T47D (cell line): ENCODE measurements at regions not wholly inside any gene's neighbourhood (a gene's known extent, or its start where the extent isn't known, plus 50 kb on each side); places are given as distances from the start of the nearest gene placed in this dataset.

Source experiments
- DNase-seq, 2 experiments: peaks; one replicate each; pipeline versions ENCODE4 v3.0.0 to v3.0.0-alpha.2; 2011 to 2012; ENCODE audit warnings: low read depth in 1 of 2, low spot score in 1 of 2
- JUND ChIP-seq: IDR thresholded peaks from 2 replicates; pipeline ENCODE4 v1.6.1; 2012; ENCODE audit warnings: low read depth
- in situ Hi-C: cut with HindIII; loops from 2 replicates; pipeline ENCODE4 v1.10.0; 2016; ENCODE audit warnings: low sequenced_read_pairs, low pct_unique_long_range_greater_than_20kb

DNA sequence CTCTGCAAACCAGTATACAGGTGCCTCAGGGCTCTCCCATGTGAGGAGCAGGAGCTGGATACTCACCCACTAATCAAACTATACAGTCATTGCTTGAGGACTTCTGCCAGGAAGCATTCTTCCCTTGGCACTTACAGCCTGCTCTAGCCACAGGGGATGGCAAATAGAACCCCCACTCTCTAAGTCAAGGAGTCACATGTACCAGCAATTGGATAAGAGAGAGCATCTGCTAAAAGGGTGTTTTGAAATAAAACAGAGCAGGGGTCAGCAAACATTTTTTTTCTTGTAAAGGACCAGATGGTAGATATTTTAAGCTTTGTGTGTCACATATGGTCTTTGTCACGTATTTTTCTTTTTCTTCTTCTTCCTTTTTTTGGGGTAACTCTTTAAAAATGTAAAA is 865.2 kb upstream of the GHITM start:
- TF ChIP-seq JUND: no peak
- in situ Hi-C loops: no loop called here
- peak in 1 of 2 experiments; percentile 27 for DNase-seq

- DNase-seq: no peak
- in situ Hi-C loops: no loop called here
- TF ChIP-seq JUND: no peak
These were observed 862.3 kb upstream of the GHITM start for GRCh38 chr10:83276971-83277370.

GRCh38 chr10:83283151-83283550 is 856.2 kb upstream of the GHITM start:
- TF ChIP-seq JUND: no peak
- DNase-seq: no peak
- in situ Hi-C loops: no loop called here

DNA sequence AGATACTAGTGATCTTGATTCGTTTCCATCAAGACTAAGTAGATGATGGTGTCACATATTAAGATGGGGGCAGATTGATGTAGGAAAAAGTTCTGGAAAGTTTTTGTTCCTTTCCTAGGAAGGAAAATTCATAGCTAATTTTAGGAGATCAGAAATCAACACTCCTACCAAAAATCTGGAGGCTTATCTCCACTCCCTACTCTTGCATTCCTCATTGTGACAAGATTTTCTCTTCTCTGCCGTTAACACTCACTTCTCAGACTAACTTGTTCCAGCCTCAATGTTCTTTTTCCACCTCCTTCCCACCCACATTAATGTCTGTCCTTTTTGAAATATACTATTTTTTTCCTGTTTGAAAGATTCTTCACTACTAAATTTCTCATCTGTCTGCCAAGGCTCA is 851.9 kb upstream of the GHITM start:
- no peak for DNase-seq
- in situ Hi-C loops: no loop called here
- TF ChIP-seq JUND: no peak

GRCh38 chr10:83289373-83289772 is 849.9 kb upstream of the GHITM start:
- in situ Hi-C loops: no loop called here
- TF ChIP-seq JUND: no peak
- no peak for DNase-seq

DNA sequence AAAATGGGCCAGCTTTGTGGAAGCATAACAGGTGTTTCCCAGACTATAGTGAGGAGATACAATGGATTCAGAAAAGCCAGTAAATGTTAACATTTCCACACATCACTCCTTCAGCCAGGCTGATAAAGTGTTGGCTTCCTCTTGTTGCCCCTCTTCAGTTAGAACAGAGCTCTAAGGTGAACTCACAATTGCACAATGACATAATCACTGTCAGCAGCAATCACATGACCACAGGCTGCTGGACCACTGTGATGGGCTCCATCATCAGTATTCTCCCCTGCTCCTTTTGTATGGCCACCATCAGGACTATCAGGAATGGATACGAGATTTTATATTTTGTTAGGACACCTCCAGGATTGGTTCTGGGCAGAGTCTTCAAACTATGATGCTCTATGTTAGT is 849.4 kb upstream of the GHITM start:
- DNase-seq: no peak
- in situ Hi-C loops: no loop called here
- TF ChIP-seq JUND: no peak

GRCh38 chr10:83301732-83302131 is 837.6 kb upstream of the GHITM start:
- no peak for TF ChIP-seq JUND
- in situ Hi-C loops: no loop called here

DNA sequence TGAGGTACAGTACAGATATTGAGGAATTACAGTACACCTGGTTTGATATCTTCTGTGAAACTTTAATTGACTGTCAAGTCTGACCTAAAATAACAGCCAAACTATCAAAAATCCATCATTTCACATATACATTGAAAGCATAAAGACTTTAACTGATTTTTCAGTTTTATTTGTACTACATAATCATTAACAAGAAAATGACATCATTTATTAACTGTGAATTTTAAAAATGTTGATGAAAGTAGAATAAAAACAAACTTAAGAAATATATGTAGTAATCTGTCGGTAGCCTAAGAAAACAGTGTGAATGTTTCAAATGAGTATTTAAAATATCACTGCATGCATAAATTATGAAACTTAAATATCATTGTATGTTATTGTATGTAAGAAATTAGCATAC is 836.7 kb upstream of the GHITM start:
- TF ChIP-seq JUND: no peak
- in situ Hi-C loops: no loop called here
- DNase-seq: no peak

More at GRCh38 chr10:83301732-83302131, 837.6 kb upstream of the GHITM start:
- no peak for DNase-seq

GRCh38 chr10:83310688-83311087 is 828.6 kb upstream of the GHITM start:
- no peak for TF ChIP-seq JUND
- in situ Hi-C loops: no loop called here
- no peak for DNase-seq

GRCh38 chr10:83312570-83312969 is 826.7 kb upstream of the GHITM start:
- in situ Hi-C loops: no loop called here
- no peak for TF ChIP-seq JUND
- no peak for DNase-seq

GRCh38 chr10:83332690-83333089 is 806.6 kb upstream of the GHITM start:
- no peak for DNase-seq
- no peak for TF ChIP-seq JUND
- in situ Hi-C loops: no loop called here

GRCh38 chr10:83333566-83333965 is 805.7 kb upstream of the GHITM start:
- TF ChIP-seq JUND: no peak
- no peak for DNase-seq
- in situ Hi-C loops: no loop called here

DNA sequence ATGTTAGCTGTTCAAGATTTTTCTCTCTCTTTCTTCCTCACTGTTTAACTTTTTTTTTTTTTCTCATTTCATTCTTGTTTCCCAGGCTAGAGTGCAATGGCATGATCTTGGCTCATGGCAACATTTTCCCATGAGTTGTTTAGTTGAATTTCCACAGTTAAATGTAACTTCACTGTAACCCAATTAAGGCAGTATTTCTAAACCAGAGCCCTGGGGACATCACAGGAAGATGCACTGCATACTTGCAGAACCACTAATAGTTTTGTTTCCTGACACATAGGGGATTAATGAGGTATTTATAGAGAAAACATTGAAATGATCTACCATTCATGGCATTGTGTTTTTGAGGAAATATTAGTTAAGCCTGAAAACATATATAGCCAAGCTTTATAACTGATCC is 795.6 kb upstream of the GHITM start:
- DNase-seq: no peak
- no peak for TF ChIP-seq JUND
- in situ Hi-C loops: no loop called here

DNA sequence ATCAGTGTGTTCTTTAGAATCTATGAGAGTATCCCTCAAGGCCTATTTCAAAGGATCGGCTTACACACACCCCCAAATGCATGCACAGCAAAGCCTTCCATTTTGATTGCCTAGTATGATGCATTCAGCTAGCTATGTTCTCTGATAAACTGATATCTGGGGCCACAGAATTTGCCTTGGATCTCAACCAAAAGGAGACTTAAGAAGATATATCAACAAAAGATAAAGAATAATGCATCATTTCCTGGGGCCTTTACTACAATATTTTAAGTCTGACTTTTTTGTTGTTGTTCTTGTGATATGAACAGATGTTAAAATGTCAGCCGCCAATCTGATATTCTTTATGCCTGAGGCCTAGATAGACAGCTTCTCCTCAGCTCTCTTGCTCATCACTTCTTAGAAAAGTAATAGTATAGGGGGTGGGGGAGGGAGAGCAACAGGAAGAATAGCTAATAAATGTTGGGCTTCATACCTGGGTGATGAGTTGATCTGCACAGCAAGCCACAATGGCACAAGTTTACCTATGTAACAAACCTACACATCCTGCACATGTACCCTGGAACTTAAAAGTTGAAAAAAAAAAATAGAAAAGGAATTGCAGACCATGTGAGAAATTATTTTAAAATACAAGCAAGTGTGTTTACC is 792.9 kb upstream of the GHITM start:
- in situ Hi-C loops: no loop called here
- TF ChIP-seq JUND: no peak
- DNase-seq: no peak
